Amniotic epithelial cell (primary cell): ENCODE measurements at regions not wholly inside any gene's neighbourhood (a gene's known extent, or its start where the extent isn't known, plus 50 kb on each side); places are given as distances from the start of the nearest gene placed in this dataset.
A peak's percentile ranks its signal among the peaks of the same experiment; 100 is the strongest.

Source experiments
- DNase-seq: peaks from one replicate; pipeline ENCODE4 v3.0.0-alpha.2; 2010; ENCODE audit warnings: low read depth

DNA sequence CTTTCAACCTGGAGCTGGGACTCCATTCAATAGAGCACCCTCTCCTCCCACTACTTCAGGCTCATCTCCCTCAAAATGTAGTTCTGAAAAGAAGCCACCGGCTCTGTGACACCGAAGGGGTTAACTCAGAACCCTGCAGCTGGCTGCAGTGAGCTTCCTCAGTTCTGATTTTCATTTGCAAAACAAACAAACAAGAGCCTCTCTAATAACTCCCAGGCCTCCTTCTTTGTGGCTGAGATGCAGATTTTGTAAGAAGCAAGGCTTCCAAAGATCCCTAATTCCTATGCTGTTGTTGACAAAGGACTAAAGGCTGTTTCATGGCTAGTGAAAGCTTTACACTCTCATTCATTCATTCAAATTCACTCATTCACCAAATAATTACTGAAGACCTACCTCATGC, 333.4 kb upstream of the TBX3 start:
- DNase-seq: no peak

DNA sequence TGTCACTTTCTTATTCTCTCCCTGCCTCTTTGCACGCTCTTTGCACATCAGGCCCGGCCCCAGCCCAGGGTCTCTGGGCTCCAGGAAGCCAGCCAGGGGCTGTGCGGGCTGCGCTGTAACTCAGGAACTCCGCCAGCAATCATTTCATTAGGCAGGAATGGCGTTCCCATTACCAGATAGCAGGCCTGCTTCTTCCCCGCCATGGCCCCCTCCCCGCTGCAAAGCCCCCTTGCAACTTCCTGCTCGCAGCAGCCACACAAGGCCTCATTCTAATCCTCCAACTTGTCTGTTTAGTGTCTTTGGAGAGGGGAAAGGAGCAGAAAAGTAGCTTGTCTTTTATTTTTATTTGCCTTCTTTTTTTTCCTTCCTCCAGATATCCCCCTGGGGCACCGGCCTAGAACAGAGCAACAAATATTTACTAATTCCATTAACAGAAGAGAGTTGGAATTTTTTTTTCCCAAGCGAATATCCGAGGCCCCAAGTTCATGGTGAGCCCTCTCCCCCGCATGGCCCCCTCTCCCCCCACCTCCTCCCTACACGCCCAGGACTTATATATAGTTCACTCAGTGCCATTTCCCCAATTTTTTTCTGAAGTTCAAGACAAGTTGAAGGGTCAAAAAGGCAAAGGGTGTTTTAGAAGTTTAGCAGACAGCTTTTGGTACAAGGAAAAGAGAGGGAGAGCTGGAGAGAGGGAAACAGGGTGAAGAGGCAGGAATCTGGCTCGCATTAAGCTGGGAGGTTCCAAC, 329.4 kb upstream of the TBX3 start:
- DNase-seq: no peak

DNA sequence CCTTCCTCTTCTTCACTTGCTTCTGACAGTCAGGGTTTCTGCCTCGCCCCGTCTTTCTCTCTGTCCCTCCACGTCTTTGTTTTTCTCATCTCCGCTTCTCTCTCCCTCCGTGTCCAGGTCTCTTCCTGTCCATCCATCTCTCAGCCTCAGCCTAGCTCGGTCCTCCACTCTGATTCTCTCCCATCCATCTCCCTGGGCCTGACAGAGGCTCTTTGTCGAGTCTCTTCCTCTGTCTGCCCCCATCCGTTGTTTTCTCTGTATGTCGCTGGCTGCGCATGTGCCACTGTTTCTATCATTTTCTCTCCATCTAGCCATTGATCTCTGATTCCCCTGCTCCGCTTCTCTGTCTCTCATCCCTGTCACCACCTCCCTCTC, 328.9 kb upstream of the TBX3 start:
- no peak for DNase-seq

DNA sequence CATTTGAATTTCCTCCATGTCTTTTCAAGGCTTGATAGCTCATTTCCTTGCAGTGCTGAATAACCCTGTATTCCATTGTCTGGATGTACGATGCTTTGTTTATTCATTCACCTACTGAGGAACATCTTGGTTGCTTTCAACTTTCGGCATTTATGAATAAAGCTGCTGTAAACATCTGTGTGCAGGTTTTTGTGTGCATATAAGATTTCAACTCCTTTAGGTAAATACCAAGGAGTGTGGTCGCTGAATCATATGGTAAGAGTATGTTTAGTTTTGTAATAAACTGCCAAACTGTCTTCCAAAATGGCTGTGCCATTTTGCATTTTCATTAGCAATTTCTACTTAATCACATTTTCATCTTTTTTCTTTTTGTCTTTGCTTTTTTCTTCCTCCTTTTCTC, 327.7 kb upstream of the TBX3 start:
- no peak for DNase-seq

DNA sequence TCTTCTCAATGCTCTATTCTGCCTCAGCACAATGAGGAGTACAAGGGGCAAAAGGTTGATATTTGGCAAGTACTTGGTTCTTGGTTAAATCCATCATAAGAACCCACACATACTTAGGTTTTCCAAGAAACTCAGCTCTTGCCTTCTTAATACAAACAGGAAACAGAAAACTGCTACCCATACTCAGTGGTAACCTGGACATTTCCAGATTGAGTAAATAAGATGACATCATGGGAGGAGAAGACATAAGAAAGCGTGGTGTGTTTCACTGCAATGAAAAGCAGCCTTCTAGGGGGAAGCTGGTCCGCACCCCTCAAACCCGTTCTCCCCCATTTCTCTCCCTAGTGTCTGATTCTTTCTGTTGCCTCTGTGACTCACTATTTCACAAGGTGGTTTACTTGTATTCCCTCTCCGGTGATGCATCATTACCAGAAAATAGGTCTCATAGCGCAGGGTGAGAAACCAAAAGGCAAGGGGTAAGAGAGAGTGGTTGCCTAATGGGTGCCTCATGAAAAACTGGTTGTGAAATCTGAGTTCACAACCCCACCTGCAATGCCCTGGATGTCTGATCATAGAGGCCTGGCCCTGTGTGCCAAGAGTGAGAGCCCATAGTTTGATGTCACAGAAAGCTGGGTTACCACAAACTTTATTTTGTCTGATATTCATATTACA, 326.5 kb upstream of the TBX3 start:
- DNase-seq: peak; percentile 89

DNA sequence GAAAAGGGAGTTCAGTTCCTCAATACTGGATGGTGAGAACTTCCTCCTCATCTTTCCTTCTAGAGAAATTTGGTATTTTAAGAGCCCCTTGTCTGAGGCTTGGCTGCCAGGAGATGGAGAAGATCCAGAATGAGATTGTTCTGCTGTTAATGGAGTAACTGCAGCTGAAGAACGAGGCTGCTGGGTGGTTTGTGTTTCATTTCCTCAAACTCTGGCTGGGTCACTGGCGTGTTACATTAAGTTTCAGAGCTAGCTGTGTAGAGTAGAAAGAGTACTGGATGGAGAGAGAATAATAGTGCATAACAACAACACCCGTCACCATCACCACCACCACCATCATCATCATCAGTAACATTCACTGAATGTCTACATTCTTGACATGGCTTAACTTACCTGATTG, 325.0 kb upstream of the TBX3 start:
- DNase-seq: no peak

DNA sequence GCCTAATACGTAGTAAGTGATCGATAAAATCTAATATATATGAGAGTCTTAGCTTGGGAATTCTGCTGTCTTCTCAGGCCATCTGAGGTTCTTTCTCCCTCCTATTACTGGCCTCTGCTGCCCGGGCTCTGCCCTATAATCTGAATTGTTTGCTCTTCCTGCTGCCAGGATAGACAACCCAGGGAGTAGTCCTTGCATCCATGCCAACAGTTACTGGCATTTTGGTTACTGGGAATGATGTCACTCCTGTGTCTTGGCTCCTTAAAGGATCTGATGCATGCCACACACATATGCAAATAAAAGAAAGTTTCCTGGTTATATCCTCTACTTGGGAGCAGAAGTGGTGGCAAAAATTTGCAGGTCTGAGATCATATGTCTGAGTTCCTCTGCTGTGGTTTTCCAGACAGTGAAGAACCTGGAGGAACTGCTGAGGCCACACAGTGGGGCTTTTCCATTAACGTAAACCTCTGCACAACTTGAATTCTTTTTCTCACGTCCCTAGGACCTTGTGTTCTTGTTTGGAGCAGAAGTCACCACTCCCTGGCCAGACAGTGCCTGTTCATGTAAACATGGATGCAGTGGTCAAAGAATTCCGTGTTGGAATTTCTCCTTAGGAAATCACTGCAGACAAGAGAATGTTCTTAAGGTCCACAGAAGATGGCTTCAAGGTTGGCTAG, 320.6 kb upstream of the TBX3 start:
- peak; percentile 19 for DNase-seq

DNA sequence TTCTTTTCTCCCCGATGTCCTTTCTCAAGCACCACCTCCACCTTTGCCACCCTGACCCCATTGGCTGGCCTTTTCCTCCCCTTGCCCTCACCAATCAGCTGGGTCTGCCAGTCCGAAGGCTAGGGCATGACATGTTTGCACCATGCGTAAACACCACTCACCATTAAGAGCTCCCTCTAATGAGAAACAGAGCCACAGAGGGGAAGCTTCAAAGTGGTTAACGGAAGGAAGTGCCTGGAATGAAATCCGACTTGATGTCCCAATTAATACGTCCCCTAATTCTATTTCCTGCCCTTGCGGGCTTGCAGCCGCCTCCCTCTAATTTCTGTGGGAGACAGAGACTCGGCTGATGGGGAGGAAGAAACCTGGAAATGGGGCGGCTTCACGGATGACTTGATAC, 318.5 kb upstream of the TBX3 start:
- DNase-seq: no peak

DNA sequence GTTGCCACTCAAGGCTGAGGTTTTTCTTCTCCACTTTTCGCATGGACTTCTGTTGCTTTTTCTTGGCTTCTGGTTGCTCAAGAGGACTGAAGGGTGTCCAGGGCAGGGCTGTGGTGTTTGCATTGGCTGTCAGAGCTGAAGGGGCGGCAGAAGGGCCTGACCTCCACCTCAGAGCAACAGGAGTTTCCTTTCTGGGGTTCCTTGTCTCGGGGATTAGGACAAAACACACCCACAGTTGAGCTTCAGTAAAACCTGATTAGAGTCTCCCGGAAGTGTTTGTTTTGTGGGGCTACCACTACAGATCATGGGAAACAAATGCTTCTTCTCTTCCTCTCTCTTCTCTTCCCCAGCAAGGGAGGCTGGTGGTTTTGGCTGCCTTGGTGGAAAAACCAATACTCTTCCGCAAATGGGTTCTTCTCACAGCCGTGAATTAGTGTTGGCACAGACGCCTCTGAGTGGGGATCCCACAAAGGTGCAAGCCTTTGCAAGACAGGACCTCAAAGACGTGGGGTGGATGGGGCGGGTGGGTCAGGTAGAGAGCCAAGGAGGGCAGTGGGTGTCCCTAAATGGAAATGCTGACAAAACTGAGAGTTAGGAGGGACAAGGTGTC, 317.7 kb upstream of the TBX3 start:
- DNase-seq: no peak

DNA sequence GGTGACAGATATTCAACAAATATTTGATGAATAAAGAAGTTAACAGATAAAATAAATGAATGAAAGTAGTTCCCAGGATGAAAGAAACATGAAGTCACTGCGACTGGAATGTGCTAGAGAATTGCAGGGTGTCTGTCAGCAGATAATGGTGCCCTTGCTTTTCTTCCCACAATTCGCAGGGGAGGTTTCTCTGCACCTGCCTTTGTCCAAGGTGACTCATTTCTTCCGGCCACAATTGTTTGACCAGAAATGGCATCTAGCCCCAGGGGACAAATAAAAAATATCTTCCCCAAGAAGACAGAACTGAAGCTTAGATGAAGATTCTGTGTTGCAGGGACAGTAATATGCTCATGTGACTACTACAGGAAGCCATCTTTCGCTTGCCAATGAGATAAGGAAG, 316.1 kb upstream of the TBX3 start:
- peak; percentile 69 for DNase-seq

DNA sequence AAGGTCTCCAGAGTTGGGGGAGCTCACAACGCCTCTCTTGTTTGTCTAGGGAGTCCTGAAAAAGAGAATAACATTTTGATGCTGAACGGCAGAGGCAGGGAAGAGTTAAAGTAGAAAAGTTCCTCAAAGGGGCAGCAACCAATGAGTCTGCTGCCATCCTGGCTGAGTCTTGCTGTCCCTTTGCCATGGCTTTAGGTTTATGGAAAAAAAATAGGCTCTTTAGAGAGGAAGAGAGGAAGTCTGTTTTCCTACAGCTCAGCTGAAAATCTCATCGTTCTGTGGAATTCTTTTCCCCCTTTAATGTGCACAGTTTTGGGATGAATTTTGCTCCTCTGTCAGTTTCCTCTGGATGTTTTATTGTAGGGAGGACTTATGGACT, 314.8 kb upstream of the TBX3 start:
- no peak for DNase-seq

DNA sequence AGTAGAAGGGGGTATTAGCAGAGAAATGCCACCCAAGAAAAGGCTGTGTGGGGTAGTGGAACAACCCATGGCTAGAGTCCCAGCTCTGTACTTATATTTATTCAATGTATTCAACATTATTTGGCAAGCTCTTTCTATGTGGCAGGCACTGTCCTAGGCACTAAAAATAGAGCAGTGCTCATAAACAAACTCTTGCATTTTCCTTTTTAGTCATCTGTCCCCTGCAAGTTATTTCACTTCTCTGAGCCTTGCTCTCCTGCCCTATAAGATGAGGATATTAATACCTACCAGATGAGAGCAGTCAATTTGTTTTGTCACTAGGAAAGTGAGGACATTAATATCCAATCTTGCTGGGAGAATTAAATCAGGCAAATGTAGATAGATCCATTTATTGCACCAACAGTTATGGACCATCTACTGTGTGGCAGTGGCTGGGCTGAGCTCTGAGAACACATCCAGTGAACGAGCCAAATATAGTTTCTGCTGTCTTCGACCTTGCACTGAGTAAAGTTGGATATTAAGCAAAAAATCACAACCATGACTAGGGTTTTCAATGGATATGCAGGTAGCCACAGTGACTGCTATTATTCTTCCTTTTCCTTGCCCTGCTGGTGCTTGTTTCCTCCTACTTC, 314.3 kb upstream of the TBX3 start:
- DNase-seq: no peak

DNA sequence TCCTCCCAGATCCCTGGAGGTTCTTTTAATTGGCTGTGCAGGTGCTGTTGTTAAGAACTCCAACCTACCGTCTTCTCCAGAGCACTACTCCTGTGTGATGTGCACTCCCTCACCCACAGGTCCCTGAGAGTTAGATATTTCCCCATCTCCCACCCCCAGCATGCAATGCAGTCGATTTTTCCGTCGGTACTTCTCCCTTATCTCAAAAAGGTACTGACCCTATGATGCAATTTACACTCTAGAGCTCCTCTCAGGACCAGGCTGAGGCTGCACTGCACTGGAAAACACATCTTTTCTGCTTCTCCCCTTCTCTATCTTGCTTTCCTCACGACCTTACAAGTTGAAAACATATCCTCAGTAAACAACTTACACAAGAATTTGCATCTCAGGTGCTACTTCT, 312.4 kb upstream of the TBX3 start:
- DNase-seq: no peak

DNA sequence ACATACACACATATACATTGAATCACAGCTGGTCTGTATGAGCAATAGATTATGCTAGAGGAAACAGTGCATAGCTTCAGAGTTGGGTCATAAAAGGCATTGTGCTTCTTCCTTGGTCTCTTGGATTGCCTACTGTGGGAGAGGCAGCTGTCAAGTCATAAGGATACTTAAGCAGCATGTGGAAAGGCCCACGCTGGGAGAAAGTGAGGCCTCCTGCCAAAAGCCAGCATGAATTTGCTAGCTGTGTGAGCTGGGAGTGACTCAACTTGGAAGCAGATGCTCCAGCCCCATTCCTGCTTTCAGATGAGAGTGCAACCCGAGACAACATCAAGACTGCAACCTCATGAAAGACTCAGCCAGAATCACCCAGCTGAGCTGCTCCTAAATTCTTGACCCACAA, 311.9 kb upstream of the TBX3 start:
- DNase-seq: peak; percentile 16

DNA sequence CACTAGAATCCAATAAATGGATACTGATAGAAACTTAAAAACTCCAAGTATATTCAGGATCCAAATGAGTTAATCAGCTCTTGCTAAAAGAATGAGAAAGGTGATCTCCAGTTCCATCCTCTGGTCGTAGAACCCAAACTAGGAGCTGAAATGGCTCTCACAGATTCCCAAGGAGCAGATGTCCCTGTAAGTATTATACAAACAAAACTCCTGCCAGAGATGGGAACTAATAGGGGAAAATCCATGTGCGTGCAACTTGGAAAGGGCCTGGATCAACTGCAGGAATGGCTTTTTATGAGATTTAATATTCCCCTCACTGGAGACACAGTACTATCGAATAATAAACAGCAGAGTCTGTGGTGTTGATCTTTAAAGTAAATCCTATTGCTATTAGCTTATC, 309.2 kb upstream of the TBX3 start:
- DNase-seq: no peak

DNA sequence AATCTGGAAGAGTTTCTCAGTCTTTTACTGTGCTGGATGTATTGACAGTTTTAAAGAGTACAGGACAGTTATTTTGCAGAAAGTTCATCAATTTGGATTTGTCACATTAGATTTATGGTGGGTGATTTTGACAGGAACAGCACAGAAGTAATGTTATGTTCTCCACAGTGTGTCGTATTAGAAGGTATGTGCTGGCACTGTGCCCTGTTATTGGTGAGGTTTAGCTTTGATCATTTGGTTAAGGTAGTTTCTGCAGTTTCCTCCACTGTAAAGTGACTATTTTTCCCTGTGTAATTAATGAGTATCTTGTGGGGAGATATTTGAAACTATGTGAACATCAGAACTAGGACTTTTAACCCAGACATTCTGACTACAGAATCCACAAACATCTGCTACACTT, 308.5 kb upstream of the TBX3 start:
- no peak for DNase-seq

DNA sequence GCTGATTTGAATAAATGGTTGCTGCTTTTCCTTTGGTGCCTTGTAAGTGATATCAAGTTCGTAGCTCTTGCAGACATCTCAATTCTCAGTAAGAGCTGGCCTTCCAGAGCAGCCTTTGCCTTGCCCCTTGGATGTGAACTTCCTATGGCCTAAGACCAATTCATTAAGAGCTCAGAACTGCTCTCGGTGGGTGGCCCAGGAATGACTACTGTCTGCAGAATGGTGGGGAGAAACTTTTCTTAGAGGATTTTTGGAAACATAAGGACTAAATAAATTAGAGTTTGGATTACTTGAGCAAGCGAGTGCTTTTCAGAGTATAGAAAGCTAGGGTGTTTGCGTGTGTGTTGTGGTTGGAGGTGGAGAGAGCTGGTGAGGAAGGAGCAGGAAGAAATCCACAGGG, 306.4 kb upstream of the TBX3 start:
- DNase-seq: no peak

DNA sequence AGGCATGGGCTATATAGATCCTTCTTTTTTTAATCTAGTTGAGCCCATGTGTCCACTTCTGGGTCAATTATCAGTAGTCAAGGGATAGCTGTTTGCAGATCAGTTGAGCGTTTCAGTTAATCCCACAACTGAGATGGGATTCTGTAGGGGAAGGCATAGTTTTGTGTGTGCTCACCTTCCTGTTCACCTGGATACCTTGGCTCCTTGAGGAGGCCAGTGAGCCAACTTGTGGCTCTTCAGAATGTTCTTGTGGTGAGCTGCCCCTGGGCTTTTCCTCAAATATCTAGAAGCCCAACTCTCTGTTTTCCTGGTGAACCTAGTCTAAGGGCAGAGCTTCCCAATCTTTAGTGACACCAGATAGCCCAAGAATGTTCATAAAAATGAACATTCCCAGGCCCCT, 302.9 kb upstream of the TBX3 start:
- no peak for DNase-seq

DNA sequence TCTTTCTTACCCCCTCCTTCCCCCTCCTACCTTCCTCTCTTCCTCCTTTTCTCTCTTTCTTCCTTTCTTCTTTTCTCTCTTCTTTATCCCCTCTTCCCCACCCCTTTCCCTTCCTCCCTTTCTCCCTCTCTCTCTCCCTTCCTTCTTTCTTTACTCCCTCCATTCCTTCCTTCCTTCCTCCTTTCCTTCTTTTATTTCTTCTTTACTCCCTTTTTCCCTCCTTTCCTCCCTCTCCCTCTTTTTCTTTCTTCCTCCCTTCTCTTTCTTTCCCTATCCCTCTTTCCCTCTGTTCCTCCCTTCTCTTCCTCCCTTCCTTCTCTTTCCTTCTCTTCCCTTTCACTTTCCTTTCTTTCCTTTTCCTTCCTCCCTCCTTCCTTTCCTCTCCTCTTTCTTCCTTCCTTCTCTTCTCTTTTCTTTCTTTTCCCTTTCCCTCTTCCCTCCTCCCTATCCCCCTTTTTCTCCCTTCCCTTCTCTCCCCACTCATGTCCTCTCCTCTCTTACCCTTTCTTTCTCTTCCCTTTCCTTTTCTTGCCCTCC, 302.3 kb upstream of the TBX3 start:
- no peak for DNase-seq

DNA sequence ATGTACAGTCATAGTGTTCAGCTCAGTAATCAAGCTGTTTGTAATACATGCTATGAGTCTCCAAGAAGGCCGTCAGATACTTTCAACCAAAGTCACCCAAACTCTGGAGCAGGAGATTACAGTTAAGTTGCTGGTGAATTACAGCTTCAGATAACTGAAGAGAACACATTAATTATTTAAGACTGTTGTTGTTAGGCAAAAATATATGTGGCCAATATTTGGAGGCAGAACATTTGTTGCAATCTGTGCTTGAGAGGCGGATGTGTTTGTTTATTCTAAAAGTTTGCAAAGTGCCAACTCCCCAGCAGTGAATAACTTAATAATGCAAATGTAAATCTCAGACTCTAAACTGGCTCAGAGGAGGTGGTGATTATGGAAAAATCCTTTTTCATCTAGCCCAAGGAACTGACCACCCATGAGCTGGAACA, 300.7 kb upstream of the TBX3 start:
- DNase-seq: peak; percentile 91

DNA sequence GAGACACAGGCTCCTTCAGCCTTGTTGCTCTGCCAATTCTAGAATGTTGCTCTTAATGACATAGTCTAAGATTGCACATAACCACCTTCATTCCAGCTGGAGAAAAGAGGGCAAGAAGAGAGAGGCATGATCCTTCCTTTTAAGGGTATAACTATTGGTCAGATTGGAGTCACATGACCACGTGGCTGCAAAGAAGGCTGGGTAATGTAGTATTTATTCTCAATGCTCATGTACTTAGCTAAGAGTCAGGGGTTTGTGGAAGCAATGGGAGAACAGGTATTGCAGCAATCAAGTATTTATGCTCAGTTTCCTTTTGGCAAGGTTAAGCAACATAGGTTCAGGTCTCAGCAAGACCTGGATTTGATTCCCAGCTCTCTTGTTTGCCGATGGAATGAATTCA, 298.8 kb upstream of the TBX3 start:
- DNase-seq: peak; percentile 53

DNA sequence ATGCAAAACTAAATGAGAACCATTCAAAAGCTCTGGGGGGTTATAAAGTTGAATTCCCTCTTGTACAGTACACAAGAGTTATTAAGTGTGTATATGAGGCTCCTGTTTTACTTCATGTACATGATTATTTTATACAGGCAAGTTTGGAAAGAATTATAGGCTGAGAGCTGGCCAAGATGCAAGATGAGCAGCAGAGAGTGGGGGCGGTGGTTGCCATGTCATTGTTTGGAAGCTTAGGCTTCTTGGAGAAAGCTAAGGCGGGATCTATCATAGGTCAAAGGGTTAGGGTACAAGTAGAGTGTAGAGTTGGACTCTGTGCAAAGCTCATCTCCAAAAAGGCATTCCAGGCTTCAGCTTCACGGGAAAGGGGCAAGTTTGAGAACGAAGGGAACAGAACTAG, 297.1 kb upstream of the TBX3 start:
- DNase-seq: no peak
